Duodenal mucosa (tissue), 2 donors: ENCODE measurements at regions not wholly inside any gene's neighbourhood (a gene's known extent, or its start where the extent isn't known, plus 50 kb on each side); places are given as distances from the start of the nearest gene placed in this dataset.
"Not testable (repeated sequence)": the region's sequence is repeated elsewhere in the genome, so short reads cannot be mapped to it uniquely, and the experiment has no call there.

Experiments used
- H3K27ac ChIP-seq: one replicate; pipeline ENCODE4 v1.7.0; 2013; ENCODE audit warnings: low read depth, low read length
- H3K27me3 ChIP-seq, 2 donors: one replicate each; pipeline ENCODE4 v1.7.0; 2013; ENCODE audit warnings: low read length in 2 of 2, control low read depth in 1 of 2; ENCODE audit not compliant: insufficient read depth in 2 of 2, control insufficient read depth in 1 of 2
- H3K36me3 ChIP-seq, 2 donors: one replicate each; pipeline ENCODE4 v1.7.0; 2013; ENCODE audit warnings: low read length in 2 of 2, control low read depth in 1 of 2; ENCODE audit not compliant: insufficient read depth in 2 of 2, control insufficient read depth in 1 of 2
- H3K4me1 ChIP-seq, 2 donors: one replicate each; pipeline ENCODE4 v1.7.0; 2013; ENCODE audit warnings: low read length in 2 of 2, control low read depth in 1 of 2; ENCODE audit not compliant: insufficient read depth in 2 of 2, control insufficient read depth in 1 of 2
- H3K4me3 ChIP-seq, 2 donors: one replicate each; pipeline ENCODE4 v1.7.0; 2013; ENCODE audit warnings: low read length in 2 of 2, low read depth in 1 of 2
- H3K9ac ChIP-seq, 2 donors: one replicate each; pipeline ENCODE4 v1.7.0; 2013; ENCODE audit warnings: low read length in 2 of 2, low read depth in 1 of 2
- H3K9me3 ChIP-seq, 2 donors: one replicate each; pipeline ENCODE4 v1.7.0; 2013; ENCODE audit warnings: low read length in 2 of 2, control low read depth in 1 of 2; ENCODE audit not compliant: control insufficient read depth in 1 of 2

- H3K27ac ChIP-seq: no peak overlapping the region
- H3K27me3 ChIP-seq: no peaks in the 10 kb centered on the region
- no peak overlapping the region for H3K4me3 ChIP-seq
- no peaks in the 10 kb centered on the region for H3K36me3 ChIP-seq
- H3K4me1 ChIP-seq: no peaks in the 10 kb centered on the region
- H3K9me3 ChIP-seq: no peaks in the 10 kb centered on the region
- H3K9ac ChIP-seq: no peak overlapping the region
These were observed 126.2 kb upstream of the DAB1 start for GRCh38 chr1:57550092-57550491.

GRCh38 chr1:57549300-57549699 lies 125.4 kb upstream of the DAB1 start:
- no peaks in the 10 kb centered on the region for H3K9me3 ChIP-seq
- H3K27me3 ChIP-seq: no peaks in the 10 kb centered on the region
- no peak overlapping the region for H3K9ac ChIP-seq
- H3K4me1 ChIP-seq: no peaks in the 10 kb centered on the region
- H3K4me3 ChIP-seq: no peak overlapping the region
- H3K36me3 ChIP-seq: no peaks in the 10 kb centered on the region
- H3K27ac ChIP-seq: no peak overlapping the region

- Histone ChIP-seq H3K9me3 (no peaks in the 10 kb centered on the region), H3K4me3 (no peak overlapping the region), H3K27ac (no peak overlapping the region), H3K4me1 (no peaks in the 10 kb centered on the region), H3K9ac (no peak overlapping the region), H3K36me3 (no peaks in the 10 kb centered on the region), H3K27me3 (no peaks in the 10 kb centered on the region)
These were observed 122.9 kb upstream of the DAB1 start for GRCh38 chr1:57546549-57547330.

- Histone ChIP-seq H3K9me3 (no peaks in the 10 kb centered on the region), H3K9ac (no peak overlapping the region), H3K4me3 (no peak overlapping the region), H3K27me3 (no peaks in the 10 kb centered on the region), H3K4me1 (no peaks in the 10 kb centered on the region), H3K27ac (no peak overlapping the region), H3K36me3 (no peaks in the 10 kb centered on the region)
These were observed 120.5 kb upstream of the DAB1 start for GRCh38 chr1:57544345-57544744.

- H3K36me3 ChIP-seq: no peaks in the 10 kb centered on the region
- H3K4me3 ChIP-seq: no peak overlapping the region
- H3K9ac ChIP-seq: no peak overlapping the region
- no peaks in the 10 kb centered on the region for H3K27me3 ChIP-seq
- no peaks in the 10 kb centered on the region for H3K9me3 ChIP-seq
- H3K4me1 ChIP-seq: no peaks in the 10 kb centered on the region
- no peak overlapping the region for H3K27ac ChIP-seq
These were observed 113.0 kb upstream of the DAB1 start for GRCh38 chr1:57536749-57537423.

GRCh38 chr1:57532299-57532698 lies 108.4 kb upstream of the DAB1 start:
- Histone ChIP-seq H3K27me3 (no peaks in the 10 kb centered on the region), H3K27ac (no peak overlapping the region), H3K4me1 (no peaks in the 10 kb centered on the region), H3K4me3 (no peak overlapping the region), H3K9me3 (peaks cover 0 to 5% of the 10 kb centered on the region in 2 donors), H3K9ac (no peak overlapping the region), H3K36me3 (no peaks in the 10 kb centered on the region)

GRCh38 chr1:57530911-57531260 lies 107.0 kb upstream of the DAB1 start:
- not testable (repeated sequence) for H3K4me3 ChIP-seq, H3K4me1 ChIP-seq, H3K36me3 ChIP-seq, H3K27me3 ChIP-seq, H3K27ac ChIP-seq, H3K9me3 ChIP-seq, H3K9ac ChIP-seq

GRCh38 chr1:57530206-57530910 lies 106.5 kb upstream of the DAB1 start:
- no peak overlapping the region for H3K4me3 ChIP-seq
- H3K27me3 ChIP-seq: no peaks in the 10 kb centered on the region
- no peaks in the 10 kb centered on the region for H3K36me3 ChIP-seq
- no peak overlapping the region for H3K27ac ChIP-seq
- H3K9me3 ChIP-seq: peaks cover 0 to 5% of the 10 kb centered on the region in 2 donors
- H3K4me1 ChIP-seq: peaks cover 0 to 4% of the 10 kb centered on the region in 2 donors
- H3K9ac ChIP-seq: no peak overlapping the region

GRCh38 chr1:57522575-57522974 lies 98.7 kb upstream of the DAB1 start:
- Histone ChIP-seq H3K27me3 (no peaks in the 10 kb centered on the region), H3K4me3 (no peak overlapping the region), H3K27ac (no peak overlapping the region), H3K36me3 (no peaks in the 10 kb centered on the region), H3K9me3 (no peaks in the 10 kb centered on the region), H3K9ac (no peak overlapping the region), H3K4me1 (peaks cover 0 to 4% of the 10 kb centered on the region in 2 donors)

- Histone ChIP-seq H3K4me3 (no peak overlapping the region), H3K4me1 (no peaks in the 10 kb centered on the region), H3K27me3 (no peaks in the 10 kb centered on the region), H3K27ac (no peak overlapping the region), H3K36me3 (no peaks in the 10 kb centered on the region), H3K9ac (no peak overlapping the region), H3K9me3 (no peaks in the 10 kb centered on the region)
These were observed 97.1 kb upstream of the DAB1 start for GRCh38 chr1:57520743-57521515.
